ENCODE measurements at regions not wholly inside any gene's neighbourhood (a gene's known extent, or its start where the extent isn't known, plus 50 kb on each side); places are given as distances from the start of the nearest gene placed in this dataset.

- no peak overlapping the region for H3K4me2 ChIP-seq (ENCODE audit: low read depth, low read length, poor library complexity, severe bottlenecking)
- H3K36me3 ChIP-seq (ENCODE audit: insufficient read depth, low read length), result no peaks in the 10 kb centered on the region
- H4K20me1 ChIP-seq (ENCODE audit: insufficient read depth, low read length, poor library complexity, severe bottlenecking), result no peaks in the 10 kb centered on the region
- peaks cover 4% of the 10 kb centered on the region for H3K4me1 ChIP-seq (ENCODE audit: insufficient read depth, low read length, poor library complexity, severe bottlenecking)
- no peaks in the 10 kb centered on the region for H3F3A ChIP-seq (ENCODE audit: low read depth)
- H3K27me3 ChIP-seq (ENCODE audit: insufficient read depth, low read length, poor library complexity, severe bottlenecking), result no peaks in the 10 kb centered on the region
- no peak overlapping the region for H2AFZ ChIP-seq (ENCODE audit: low read length)
- H3K4me3 ChIP-seq (ENCODE audit: low read length, poor library complexity, severe bottlenecking), result no peak overlapping the region
- no peak for TF ChIP-seq CTCF (conservative IDR thresholded peaks at IDR 0.05; ENCODE audit: low read length)
- TF ChIP-seq EZH2phosphoT487 (IDR thresholded peaks at IDR 0.05; ENCODE audit: borderline replicate concordance), result no peak
- H3K9me3 ChIP-seq (ENCODE audit: insufficient read depth, low read depth, low read length), result no peaks in the 10 kb centered on the region
- no peak overlapping the region for H3K9ac ChIP-seq (ENCODE audit: low read depth, low read length, poor library complexity, severe bottlenecking)
- H3K9me2 ChIP-seq (replicated peaks; ENCODE audit: low read depth, low read length), result no peaks in the 10 kb centered on the region
- H3K79me2 ChIP-seq (ENCODE audit: insufficient read depth, low read length), result no peaks in the 10 kb centered on the region
Measured at GRCh38 chr5:135181653-135182052, 147.6 kb upstream of the PITX1 start.

- Histone ChIP-seq H3K9ac (ENCODE audit: low read depth, low read length, poor library complexity, severe bottlenecking) (no peak overlapping the region), H3K79me2 (ENCODE audit: insufficient read depth, low read length) (no peaks in the 10 kb centered on the region), H3K4me2 (ENCODE audit: low read depth, low read length, poor library complexity, severe bottlenecking) (no peak overlapping the region), H3F3A (ENCODE audit: low read depth) (no peaks in the 10 kb centered on the region), H3K4me1 (ENCODE audit: insufficient read depth, low read length, poor library complexity, severe bottlenecking) (no peaks in the 10 kb centered on the region), H3K9me3 (ENCODE audit: insufficient read depth, low read depth, low read length) (no peaks in the 10 kb centered on the region), H2AFZ (ENCODE audit: low read length) (no peak overlapping the region), H3K27me3 (ENCODE audit: insufficient read depth, low read length, poor library complexity, severe bottlenecking) (no peaks in the 10 kb centered on the region), H3K36me3 (ENCODE audit: insufficient read depth, low read length) (no peaks in the 10 kb centered on the region), H3K4me3 (ENCODE audit: low read length, poor library complexity, severe bottlenecking) (no peak overlapping the region), H4K20me1 (ENCODE audit: insufficient read depth, low read length, poor library complexity, severe bottlenecking) (no peaks in the 10 kb centered on the region), H3K9me2 (replicated peaks; ENCODE audit: low read depth, low read length) (no peaks in the 10 kb centered on the region)
- TF ChIP-seq CTCF (conservative IDR thresholded peaks at IDR 0.05; ENCODE audit: low read length) (0 out of 2 replicates have a peak, but pooled peaks have one; percentile 9), EZH2phosphoT487 (IDR thresholded peaks at IDR 0.05; ENCODE audit: borderline replicate concordance) (no peak)
Measured at GRCh38 chr5:135179308-135179980, 145.4 kb upstream of the PITX1 start.

GRCh38 chr5:135178476-135179155, 144.6 kb upstream of the PITX1 start:
- H3K9me3 ChIP-seq (ENCODE audit: insufficient read depth, low read depth, low read length), result no peaks in the 10 kb centered on the region
- no peak overlapping the region for H3K4me2 ChIP-seq (ENCODE audit: low read depth, low read length, poor library complexity, severe bottlenecking)
- H4K20me1 ChIP-seq (ENCODE audit: insufficient read depth, low read length, poor library complexity, severe bottlenecking), result no peaks in the 10 kb centered on the region
- H3F3A ChIP-seq (ENCODE audit: low read depth), result no peaks in the 10 kb centered on the region
- H3K4me3 ChIP-seq (ENCODE audit: low read length, poor library complexity, severe bottlenecking), result no peak overlapping the region
- H3K79me2 ChIP-seq (ENCODE audit: insufficient read depth, low read length), result no peaks in the 10 kb centered on the region
- no peak overlapping the region for H3K9ac ChIP-seq (ENCODE audit: low read depth, low read length, poor library complexity, severe bottlenecking)
- H3K4me1 ChIP-seq (ENCODE audit: insufficient read depth, low read length, poor library complexity, severe bottlenecking), result no peaks in the 10 kb centered on the region
- no peaks in the 10 kb centered on the region for H3K36me3 ChIP-seq (ENCODE audit: insufficient read depth, low read length)
- no peaks in the 10 kb centered on the region for H3K27me3 ChIP-seq (ENCODE audit: insufficient read depth, low read length, poor library complexity, severe bottlenecking)
- H2AFZ ChIP-seq (ENCODE audit: low read length), result no peak overlapping the region
- H3K9me2 ChIP-seq (replicated peaks; ENCODE audit: low read depth, low read length), result no peaks in the 10 kb centered on the region
- TF ChIP-seq EZH2phosphoT487 (IDR thresholded peaks at IDR 0.05; ENCODE audit: borderline replicate concordance) (no peak), CTCF (conservative IDR thresholded peaks at IDR 0.05; ENCODE audit: low read length) (no peak)
